ENCODE measurements at regions not wholly inside any gene's neighbourhood (a gene's known extent, or its start where the extent isn't known, plus 50 kb on each side); places are given as distances from the start of the nearest gene placed in this dataset.
A peak's percentile ranks its signal among the peaks of the same experiment; 100 is the strongest.

GRCh38 chr6:819122-819521 lies 126.2 kb upstream of the EXOC2 start:
- peaks cover 0 to 29% (median 12%) of the 10 kb centered on the region in 3 donors for H3K4me1 ChIP-seq
- DNase-seq: no peak
- H3K9me3 ChIP-seq: no peaks in the 10 kb centered on the region
- H3K27me3 ChIP-seq: no peaks in the 10 kb centered on the region
- H3K27ac ChIP-seq: peak overlapping the region in 2 of 4 donors; percentile 4 to 56
- 48 to 63% methylated on average over 3 to 5 of the region's 5 CpGs for WGBS, 2 donors
- H3K36me3 ChIP-seq: no peaks in the 10 kb centered on the region
- TF ChIP-seq CTCF (IDR thresholded peaks at IDR 0.05) (no peak), POLR2A (IDR thresholded peaks at IDR 0.05) (no peak)
- intact Hi-C loops (cut with DNase I): no loop called here
- H3K4me3 ChIP-seq: no peak overlapping the region

GRCh38 chr6:818196-818595 lies 125.3 kb upstream of the EXOC2 start:
- Histone ChIP-seq H3K36me3 (no peaks in the 10 kb centered on the region), H3K9me3 (no peaks in the 10 kb centered on the region), H3K4me1 (peaks cover 0 to 29% (median 12%) of the 10 kb centered on the region in 3 donors), H3K4me3 (no peak overlapping the region), H3K27me3 (no peaks in the 10 kb centered on the region), H3K27ac (peak overlapping the region; percentile 11 to 61 (median 48))
- TF ChIP-seq POLR2A (IDR thresholded peaks at IDR 0.05) (no peak), CTCF (IDR thresholded peaks at IDR 0.05) (no peak)
- intact Hi-C loops (cut with DNase I): no loop called here
- 28% methylated on average over 2 of the region's 2 CpGs; no CpG with 5 or more reads in 1 of the 2 donors for WGBS, 2 donors
- no peak for DNase-seq

- H3K27me3 ChIP-seq: no peaks in the 10 kb centered on the region
- H3K27ac ChIP-seq: no peak overlapping the region
- H3K4me1 ChIP-seq: peaks cover 0 to 32% (median 12%) of the 10 kb centered on the region in 3 donors
- H3K9me3 ChIP-seq: no peaks in the 10 kb centered on the region
- H3K36me3 ChIP-seq: no peaks in the 10 kb centered on the region
- intact Hi-C loops (cut with DNase I): no loop called here
- TF ChIP-seq POLR2A (IDR thresholded peaks at IDR 0.05) (no peak), CTCF (IDR thresholded peaks at IDR 0.05) (no peak)
- DNase-seq: no peak
- 77 to 82% methylated on average over 11 of the region's 11 CpGs for WGBS, 2 donors
- no peak overlapping the region for H3K4me3 ChIP-seq
These were observed 123.7 kb upstream of the EXOC2 start for GRCh38 chr6:816510-817084.

GRCh38 chr6:815348-815738 lies 122.4 kb upstream of the EXOC2 start:
- no peak for TF ChIP-seq CTCF (IDR thresholded peaks at IDR 0.05)
- no peak for TF ChIP-seq POLR2A (IDR thresholded peaks at IDR 0.05)
- Histone ChIP-seq H3K4me3 (no peak overlapping the region), H3K36me3 (no peaks in the 10 kb centered on the region), H3K9me3 (no peaks in the 10 kb centered on the region), H3K27me3 (no peaks in the 10 kb centered on the region), H3K4me1 (peaks cover 0 to 33% (median 12%) of the 10 kb centered on the region in 3 donors), H3K27ac (no peak overlapping the region)
- 75 to 86% methylated on average over 3 of the region's 3 CpGs for WGBS, 2 donors
- DNase-seq: no peak
- intact Hi-C loops (cut with DNase I): no loop called here

- 73 to 82% methylated on average over 12 to 14 of the region's 14 CpGs for WGBS, 2 donors
- Histone ChIP-seq H3K27ac (no peak overlapping the region), H3K36me3 (no peaks in the 10 kb centered on the region), H3K27me3 (no peaks in the 10 kb centered on the region), H3K4me3 (no peak overlapping the region), H3K4me1 (peaks cover 0 to 26% (median 12%) of the 10 kb centered on the region in 3 donors), H3K9me3 (no peaks in the 10 kb centered on the region)
- intact Hi-C loops (cut with DNase I): no loop called here
- TF ChIP-seq POLR2A (IDR thresholded peaks at IDR 0.05) (no peak), CTCF (IDR thresholded peaks at IDR 0.05) (no peak)
- DNase-seq: no peak
These were observed 121.7 kb upstream of the EXOC2 start for GRCh38 chr6:814378-815347.

Data from esophagus squamous epithelium (tissue), 5 donors.